Kidney capillary endothelial cell (primary cell): ENCODE measurements at regions not wholly inside any gene's neighbourhood (a gene's known extent, or its start where the extent isn't known, plus 50 kb on each side); places are given as distances from the start of the nearest gene placed in this dataset.
"Not testable (repeated sequence)": the region's sequence is repeated elsewhere in the genome, so short reads cannot be mapped to it uniquely, and the experiment has no call there.

Source experiments
- DNase-seq: peaks from one replicate; pipeline ENCODE4 v3.0.0-alpha.2; 2018; ENCODE audit warnings: low spot score

DNA sequence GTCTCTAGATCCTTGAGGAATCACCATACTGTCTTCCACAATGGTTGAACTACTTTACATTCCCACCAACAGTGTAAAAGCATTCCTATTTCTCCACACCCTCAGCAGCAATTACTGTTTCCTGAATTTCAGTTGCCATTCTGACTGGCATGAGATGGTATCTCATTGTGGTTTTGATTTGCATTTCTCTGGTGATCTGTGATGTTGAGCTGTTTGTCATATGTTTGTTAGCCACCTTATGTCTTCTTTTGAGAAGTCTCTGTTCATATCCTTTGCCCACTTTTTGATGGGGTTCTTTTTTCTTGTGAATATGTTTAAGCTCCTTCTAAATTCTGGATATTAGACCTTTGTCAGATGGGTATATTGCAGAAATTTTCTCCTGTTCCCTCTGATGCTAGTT, 356.0 kb downstream of the IGSF11 start:
- DNase-seq: not testable (repeated sequence)

DNA sequence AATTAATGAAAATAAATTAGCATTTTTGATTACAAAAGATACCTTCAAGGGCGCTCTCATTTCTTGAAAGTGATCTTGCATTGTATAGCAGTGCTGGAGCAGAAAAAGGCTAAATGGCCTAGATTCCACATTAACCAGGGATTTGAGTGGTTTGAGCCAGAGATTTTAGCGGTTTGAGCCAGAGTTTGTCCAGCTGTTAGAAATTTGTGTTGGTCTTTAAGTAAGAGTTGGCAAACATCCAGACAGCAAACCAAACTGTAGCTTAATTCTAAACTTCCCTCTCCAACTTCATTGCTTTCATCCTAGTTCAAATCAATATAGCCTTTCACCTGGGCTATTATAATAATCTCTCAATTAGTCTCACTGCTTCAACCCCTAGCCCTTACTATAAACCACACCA, 351.7 kb downstream of the IGSF11 start:
- no peak for DNase-seq

DNA sequence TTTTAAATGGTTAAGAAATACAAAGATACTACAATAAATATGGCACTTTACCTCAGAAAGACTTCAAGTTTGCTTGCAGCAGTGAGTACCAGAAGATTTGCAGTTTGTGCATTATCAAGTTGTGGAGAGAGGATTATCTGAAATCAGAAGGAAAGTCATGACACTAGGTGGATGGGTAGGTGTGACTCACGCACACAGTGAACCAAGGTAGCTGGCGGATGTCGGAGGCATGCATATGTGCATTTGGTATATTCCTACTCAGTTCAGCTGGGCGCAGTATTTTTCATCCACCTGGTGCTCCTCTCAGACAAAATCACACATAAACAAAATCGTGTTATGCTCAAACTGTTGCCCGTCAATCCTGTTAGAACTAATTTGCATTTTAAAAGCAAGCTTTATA, 351.0 kb downstream of the IGSF11 start:
- DNase-seq: no peak

DNA sequence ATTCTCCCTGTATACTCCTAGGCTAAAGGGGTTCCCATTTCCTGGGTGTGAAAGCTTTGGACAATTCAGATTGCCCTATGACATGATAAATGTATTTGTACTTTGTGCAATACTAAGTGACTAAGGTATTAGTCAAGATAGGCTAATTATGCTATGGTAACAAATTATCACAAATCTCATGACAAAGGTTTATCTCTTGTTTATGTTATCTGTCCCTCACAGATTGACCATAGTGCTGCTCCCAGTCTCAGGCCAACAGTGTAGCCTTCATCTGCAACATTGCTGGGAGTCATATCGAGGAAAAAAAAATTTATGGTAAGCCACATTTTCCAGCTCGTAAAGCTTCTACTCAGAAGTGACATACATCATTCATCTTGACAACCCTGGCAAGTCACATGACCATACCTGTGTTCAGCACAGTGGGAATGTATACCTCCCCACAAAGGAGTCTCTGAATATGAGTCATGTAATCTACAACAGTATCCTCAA, 346.2 kb downstream of the IGSF11 start:
- no peak for DNase-seq

DNA sequence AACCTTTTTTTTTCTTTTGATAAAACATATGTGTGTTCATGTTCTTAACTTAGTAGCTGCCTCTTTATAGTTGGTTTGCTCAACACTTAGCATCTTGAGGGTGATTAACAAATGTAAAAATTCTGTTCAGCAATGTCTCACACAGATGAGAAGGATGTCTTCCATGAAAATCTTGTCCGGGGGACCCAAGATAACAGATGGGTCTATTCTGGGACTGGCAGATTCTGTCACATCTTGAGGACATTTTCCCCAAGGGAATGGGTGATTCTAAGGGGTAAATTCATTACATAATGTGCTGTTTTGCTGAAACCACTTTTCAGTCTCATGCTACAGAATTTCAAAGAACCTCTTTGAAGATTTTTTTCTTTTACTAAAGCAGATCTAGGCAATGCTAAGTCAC, 342.2 kb downstream of the IGSF11 start:
- no peak for DNase-seq

DNA sequence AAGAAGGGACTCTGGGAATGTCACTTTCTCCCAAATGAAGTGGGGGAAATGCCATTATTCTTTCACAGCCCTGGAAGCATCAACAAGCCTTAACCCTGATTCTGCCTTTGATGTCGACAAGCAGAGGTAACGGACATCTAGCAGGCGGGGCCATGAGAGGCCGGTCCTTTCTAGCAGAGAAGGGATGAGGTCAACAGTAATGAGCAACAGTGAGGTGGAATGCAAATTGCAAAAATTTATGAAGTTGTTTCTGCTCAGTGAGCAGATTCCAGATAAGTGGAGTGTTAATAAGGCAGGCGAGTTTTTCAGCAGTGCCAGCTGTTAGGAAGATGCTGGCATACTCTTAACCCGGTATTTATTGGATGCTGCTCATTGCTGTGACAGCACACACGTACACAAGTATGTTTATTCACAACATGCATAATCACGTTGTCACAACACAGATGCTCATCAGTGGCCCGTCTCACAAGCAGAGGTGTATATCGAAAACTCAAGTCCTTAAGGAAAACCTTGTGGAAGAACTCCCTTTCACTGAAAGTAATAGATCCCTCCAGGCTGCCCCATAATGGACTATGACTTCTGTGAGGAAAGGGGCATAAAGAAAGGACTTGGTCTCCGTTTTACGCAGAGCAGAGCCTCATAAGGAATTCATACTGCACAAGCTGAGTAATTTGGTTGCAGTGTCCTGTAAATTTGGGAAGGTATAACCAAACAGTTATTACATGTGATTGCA, 329.0 kb downstream of the IGSF11 start:
- no peak for DNase-seq

DNA sequence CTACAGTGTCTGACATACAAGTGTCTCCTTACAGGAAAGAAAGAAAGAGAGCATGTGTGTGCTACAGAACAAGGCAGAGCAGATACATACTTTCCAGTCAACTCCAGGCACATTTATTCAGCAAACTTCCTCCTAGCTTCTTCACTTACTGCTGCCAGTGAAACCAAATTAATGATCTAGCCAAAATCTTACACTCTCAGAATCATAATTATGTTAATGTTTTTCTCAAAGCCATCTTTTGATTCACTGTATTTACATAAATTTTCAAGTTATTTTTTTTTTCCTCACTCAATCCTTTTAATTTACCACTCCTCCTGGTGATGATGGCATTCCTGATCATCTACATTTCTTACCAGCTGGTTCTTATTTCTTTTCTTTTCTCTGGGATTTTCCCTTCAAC, 326.7 kb downstream of the IGSF11 start:
- no peak for DNase-seq

DNA sequence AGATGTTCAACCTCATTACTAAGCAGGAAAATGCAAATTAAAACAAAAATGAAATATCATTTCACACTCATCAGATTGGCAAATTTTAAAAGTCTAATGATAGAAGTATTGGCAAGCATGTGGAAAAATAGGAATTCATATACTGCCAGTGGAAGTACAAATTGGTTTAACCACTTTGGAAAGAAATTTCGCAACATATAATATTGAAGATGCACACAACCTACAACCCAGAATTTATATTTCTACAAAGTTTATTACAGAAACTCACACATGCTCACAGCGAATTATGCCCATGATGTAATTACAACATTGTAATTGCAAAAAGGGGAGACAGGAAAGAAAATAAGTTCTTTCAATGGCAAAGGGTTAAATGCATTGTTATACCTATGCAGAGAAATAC, 324.1 kb downstream of the IGSF11 start:
- no peak for DNase-seq

DNA sequence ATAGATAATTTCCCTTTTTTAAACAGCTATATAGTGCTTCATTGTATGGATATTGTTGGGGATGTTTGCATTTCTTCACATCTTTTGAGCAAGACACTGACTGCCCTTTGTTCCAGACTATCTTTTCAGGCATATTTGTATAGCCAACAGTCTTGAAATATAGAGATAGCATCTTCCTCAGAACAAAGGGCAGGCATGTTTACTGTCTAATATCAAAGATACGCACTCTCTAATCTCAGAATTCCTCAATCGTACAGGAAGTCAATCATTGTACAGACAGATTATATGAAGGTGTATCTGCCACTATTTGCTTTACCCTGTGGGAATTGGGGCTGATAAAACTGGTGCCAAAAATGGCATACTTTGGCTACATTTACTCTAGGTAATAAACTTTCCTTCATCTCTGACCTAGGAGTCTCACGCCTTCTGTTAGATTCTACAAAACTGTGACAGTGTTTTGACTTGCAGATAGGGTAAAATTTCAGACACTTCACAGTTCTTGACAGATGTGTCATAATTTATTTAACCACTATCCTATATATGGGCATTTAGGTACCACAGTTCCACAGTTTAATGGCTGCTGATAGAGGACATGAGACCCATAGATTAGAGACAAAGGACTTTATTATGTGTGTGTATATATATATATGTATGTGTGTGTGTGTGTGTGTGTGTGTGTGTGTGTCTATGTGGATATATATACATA, 321.0 kb downstream of the IGSF11 start:
- DNase-seq: no peak

DNA sequence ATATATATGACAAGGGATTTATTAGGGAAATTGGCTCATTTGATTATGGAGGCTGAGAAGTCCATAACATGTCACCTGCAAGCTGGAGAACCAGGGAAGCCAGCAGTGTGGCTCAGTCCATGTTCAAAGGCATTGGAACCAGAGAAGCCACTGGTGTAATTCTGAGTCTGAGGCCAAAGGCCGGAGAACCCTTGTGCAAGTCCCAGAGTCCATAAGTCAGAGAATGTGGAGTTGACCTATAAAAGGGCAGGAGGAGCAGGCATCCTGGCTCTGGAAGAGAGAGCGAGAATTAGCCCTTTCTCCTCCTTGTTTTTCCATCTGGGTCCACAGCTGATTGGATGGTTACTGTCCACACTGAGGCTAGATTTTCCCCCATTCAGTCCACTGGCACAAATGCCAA, 319.8 kb downstream of the IGSF11 start:
- no peak for DNase-seq

DNA sequence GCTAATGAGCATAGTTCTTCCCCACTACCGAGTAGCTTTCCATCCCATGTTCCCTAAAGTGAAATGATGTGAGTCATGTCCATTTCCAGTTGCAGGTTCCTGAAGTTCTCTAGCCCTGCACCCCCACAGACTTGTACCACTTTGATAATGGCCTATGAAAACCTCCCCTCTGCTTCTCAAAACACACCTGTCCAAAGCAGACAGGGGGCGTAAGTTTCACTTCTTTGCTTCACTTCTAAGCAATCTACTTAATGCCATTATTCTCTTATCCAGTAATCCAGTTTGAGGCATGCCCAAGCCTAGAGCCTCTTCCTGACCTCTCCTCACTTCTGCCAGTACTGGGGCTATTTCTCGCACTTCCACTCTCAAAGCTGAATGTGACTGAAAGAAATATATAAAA, 305.1 kb downstream of the IGSF11 start:
- DNase-seq: no peak

DNA sequence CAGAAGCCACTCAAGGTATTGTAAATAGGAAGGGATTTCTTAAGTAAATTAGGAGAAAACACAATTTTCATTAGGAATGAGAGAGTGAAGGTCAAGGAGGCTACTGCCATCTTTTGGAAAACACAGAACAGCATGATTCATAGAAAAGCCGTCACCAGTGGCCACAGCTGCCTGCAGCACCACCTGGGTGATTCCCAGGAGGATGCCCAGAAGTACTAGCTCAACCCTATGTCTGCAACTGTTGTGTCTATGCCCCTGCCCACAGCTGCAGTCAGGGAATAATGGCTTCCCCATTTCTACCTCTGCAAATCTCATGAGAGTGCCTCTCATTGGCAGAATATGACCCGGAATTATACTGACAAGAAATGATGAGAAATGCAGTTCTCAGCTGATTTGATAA, 300.0 kb downstream of the IGSF11 start:
- no peak for DNase-seq

DNA sequence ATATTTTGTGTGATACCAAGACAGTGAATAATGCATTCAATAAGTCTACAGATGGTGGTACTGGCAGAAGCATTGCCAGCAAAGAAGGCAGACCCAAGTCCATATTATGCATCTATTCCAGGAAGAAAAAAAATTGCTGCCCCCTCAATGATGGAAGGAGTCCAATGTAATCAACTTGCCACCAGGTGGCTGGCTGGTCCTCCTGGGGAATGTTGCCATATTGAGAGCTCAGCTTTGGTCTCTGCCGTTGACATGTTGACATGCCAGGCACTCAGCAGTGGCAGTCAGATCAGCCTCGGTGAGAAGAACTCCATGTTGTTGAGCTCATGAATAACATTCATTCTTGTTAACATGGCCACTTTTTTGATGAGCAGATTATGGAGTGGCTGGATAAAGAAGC, 298.5 kb downstream of the IGSF11 start:
- DNase-seq: no peak

DNA sequence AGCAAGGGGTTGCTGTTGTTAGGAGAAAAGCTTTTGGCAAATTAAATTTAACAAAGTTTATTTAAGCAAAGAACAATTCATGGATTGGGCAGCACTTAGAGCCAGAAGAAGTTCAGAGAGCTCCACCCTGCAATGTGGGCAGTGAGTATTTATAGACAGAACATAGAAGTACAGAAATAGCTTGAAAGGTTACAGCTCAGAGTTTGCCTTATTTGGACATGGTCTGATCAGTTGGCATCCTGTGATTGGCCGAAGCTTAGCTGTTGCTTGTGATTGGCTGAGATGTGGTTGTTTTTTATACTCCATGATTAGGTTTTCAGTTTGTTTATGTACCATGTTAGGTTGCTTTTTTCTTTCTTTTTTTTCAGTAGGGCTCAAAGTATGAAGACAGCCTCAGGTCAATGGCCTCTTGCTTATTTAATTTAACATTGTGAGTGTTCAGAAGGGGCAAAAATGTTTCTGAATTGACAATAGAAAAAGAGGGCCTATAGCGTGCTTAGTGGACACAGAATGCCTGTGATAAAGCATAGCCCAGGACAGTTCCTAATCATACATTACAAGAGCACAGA, 293.8 kb downstream of the IGSF11 start:
- no peak for DNase-seq

DNA sequence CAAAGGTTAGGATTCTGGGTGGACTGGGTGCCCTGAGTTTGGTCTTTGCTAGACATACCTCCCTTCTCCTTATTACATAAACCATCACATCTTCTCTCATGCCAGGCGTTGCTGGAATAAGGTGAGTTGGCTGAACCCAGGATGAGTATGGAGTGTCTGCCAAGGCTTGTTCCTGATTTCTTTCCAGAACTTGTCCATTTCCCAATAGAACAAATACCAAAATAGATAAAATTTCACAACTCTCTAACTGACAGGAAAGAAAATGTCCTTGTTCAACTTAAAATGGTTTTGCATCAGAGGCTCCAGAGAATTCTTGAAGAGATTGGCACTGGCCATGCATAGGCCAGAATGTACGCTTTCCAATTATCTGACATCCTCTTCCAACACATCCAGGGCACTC, 291.9 kb downstream of the IGSF11 start:
- no peak for DNase-seq

DNA sequence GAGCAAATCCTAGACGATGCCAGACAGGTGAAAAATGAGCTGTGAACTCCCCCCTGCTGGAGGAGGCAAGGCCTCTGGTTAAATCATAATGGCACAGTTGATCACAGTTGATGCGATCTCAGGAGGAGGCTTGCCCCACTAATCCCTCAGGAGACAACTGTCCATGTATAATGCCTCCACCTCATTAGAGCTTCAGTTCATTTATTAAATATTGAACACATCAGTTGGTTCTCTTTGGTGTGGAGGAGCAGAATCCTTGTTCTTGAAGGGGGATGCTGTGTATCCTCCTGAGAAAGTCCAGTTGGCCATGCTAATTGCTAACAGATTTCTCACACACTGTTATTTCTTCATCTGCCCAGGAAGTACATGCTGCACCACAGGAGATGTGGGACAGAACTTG, 290.5 kb downstream of the IGSF11 start:
- DNase-seq: no peak

DNA sequence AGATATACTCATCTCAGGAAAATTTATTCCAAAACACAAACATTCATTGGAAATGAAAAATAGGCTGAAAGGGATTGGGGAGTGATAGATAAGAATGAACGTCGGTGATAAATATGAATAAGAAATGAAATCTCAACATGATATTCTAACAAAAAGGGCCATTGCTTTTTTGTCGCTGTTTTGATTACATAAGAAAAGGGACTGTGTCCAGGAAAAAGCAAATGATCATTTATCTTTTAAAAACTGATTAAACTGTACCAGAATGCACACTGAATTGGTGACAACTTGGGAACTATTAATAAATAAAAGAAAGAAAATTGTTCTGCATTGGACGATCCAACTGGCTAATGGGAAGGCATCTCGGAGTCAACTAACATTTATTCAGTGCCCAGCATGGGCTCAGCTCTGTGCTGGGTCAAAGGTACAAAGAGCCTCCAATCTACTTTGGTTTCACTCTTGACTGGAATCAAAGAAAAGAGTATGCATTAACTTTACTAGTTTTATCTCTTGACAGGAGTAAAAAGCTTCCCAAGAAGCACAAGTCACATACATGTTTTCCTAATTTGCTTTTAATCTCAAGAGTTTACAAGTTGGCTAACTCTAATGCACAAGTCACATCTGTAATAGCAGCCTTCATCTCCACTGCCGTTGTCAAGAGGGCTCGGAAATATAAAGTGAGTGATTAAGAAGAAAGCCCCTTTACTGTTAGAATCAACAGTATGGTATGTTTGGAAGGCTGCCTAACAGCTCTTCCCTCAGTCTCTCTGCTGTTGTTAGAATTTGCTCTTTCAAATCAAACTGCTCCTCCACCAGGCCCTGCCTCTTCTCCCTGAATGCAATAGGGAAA, 280.0 kb downstream of the IGSF11 start:
- DNase-seq: no peak

DNA sequence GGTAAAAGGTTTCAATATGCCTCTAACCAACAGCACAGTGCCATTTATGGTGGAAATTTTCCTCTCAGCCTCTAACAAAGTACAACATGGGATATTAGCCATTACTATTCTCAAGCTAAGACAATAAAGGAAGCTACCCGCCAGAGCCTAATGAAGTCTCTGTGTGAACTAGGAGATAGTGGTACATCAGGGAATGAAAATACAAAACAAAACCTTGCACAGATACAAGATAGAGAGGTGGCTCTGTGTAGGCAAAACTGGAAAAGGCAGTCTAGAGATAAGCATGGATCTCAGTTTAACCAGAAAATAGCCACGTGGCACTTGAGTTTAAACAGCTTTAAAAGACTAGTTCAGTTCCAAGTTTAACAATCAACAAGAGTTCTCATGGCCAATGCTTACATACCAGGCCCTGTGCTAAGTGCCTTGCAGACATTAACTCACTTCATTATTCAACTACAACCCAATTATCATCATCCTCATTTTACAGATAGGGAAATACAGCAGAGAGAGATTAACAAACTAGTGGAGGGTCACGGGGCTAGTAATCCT, 279.3 kb downstream of the IGSF11 start:
- DNase-seq: no peak

DNA sequence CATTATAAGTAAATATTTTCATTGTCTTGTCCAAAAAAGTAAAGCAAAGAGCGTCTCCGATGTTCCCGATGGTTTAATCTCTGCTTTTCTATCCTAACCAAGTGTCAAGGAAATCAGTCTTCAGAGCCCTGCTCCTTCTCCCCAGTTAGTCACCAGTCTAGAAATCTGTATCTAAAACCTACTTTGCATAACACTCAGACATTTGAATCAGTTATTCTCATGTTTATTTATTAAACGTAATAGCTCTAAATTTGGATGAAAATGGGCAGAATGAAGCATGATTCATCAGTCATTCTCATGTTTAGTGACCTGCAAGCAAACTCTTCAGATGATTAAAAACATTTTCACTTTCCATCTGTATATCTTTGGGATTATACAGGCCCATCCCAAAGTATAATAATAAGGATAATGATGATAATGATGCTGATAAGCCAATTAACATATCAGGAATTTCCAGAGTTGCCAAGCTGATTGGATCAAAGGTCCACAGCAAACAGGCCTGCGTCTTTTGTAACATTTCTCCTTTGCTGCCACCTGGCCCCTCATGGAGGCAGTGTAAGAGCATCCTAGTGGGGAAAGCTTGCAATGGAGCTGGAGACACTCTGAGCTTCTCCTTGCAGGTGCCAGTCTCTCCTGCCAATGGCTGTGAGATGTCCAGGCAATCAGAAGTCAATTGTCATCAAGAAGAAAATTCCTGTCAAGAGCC, 273.9 kb downstream of the IGSF11 start:
- DNase-seq: no peak

DNA sequence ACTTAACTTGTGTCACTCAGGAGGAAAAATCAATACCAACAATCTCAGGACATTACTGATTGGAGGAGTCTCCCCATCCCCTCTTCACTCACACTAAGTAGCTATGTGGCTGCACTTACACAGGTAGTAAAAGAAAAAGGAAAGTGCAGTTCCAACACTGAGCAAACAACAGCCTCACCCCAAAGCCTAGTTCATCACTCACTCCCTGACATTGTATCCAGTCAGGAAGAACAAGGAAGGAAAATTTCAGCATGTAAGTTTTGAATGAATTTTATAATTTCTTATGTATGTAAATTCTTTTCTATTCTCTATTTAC, 273.4 kb downstream of the IGSF11 start:
- DNase-seq: no peak

DNA sequence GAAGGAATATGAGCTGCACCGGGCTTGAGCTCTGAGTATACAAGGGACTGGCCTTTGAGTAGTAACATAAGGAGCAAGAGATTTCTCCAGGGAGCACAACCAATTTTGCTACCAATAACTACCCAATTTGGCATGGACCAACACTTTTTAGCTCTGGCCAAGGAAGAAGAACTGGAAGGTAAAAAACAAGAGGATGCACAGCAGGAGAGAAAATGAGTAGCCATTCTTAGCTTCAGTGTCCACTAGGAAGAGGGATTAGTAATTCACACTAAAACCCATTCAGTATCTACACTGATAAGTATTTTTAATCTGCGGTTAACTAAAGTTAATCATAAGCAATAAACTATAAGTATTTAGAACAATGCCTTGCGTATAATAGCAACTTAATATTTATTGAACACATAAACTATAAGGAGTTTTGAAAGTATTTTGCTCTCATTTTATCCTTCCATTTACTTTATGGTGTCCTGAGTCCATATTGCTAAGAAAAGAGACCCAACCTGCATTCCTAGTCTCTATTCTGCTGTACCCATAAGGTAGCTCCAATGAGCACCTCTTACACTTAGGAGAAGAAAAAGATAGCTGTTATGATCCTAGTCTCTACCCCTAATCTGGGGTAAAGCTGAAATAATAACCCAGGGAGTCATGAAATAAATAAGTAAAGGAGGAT, 268.9 kb downstream of the IGSF11 start:
- no peak for DNase-seq
